NCI-H2196 treated with DMSO at 0.1 percent for 48 hours (cell line): ENCODE measurements at regions not wholly inside any gene's neighbourhood (a gene's known extent, or its start where the extent isn't known, plus 50 kb on each side); places are given as distances from the start of the nearest gene placed in this dataset.
"Not testable (repeated sequence)": the region's sequence is repeated elsewhere in the genome, so short reads cannot be mapped to it uniquely, and the experiment has no call there.

ENCODE experiments used
- DNase-seq: peaks from one replicate; lab custom pipeline; 2025; ENCODE audit not compliant: unreplicated experiment; lab: John Stamatoyannopoulos, UW

GRCh38 chr17:69669441-69670178 is 255.1 kb downstream of the MAP2K6 start:
- DNase-seq, result peak; percentile 6

GRCh38 chr17:69672924-69673323 is 258.4 kb downstream of the MAP2K6 start:
- DNase-seq, result no peak

- DNase-seq, result no peak
Measured at GRCh38 chr17:69677130-69677529, 262.6 kb downstream of the MAP2K6 start.

GRCh38 chr17:69678206-69678605 is 263.7 kb downstream of the MAP2K6 start:
- DNase-seq, result no peak

GRCh38 chr17:69679829-69680228 is 265.3 kb downstream of the MAP2K6 start:
- DNase-seq, result no peak

- no peak for DNase-seq
Measured at GRCh38 chr17:69684251-69684650, 269.8 kb downstream of the MAP2K6 start.

GRCh38 chr17:69685150-69685549 is 270.7 kb downstream of the MAP2K6 start:
- not testable (repeated sequence) for DNase-seq

- DNase-seq, result no peak
Measured at GRCh38 chr17:69690531-69690930, 276.0 kb downstream of the MAP2K6 start.

- DNase-seq, result no peak
Measured at GRCh38 chr17:69692171-69692570, 277.7 kb downstream of the MAP2K6 start.

- no peak for DNase-seq
Measured at GRCh38 chr17:69695646-69696045, 281.1 kb downstream of the MAP2K6 start.

GRCh38 chr17:69696650-69697049 is 282.2 kb downstream of the MAP2K6 start:
- DNase-seq, result no peak

GRCh38 chr17:69698352-69698751 is 283.9 kb downstream of the MAP2K6 start:
- DNase-seq, result not testable (repeated sequence)

GRCh38 chr17:69702078-69702477 is 287.6 kb downstream of the MAP2K6 start:
- no peak for DNase-seq

- no peak for DNase-seq
Measured at GRCh38 chr17:69703751-69704150, 289.3 kb downstream of the MAP2K6 start.

- DNase-seq, result no peak
Measured at GRCh38 chr17:69704935-69705334, 290.4 kb downstream of the MAP2K6 start.

GRCh38 chr17:69706127-69706526 is 291.6 kb downstream of the MAP2K6 start:
- DNase-seq, result no peak

GRCh38 chr17:69709441-69709840 is 294.9 kb downstream of the MAP2K6 start:
- DNase-seq, result no peak

- DNase-seq, result no peak
Measured at GRCh38 chr17:69710926-69711325, 296.4 kb downstream of the MAP2K6 start.

GRCh38 chr17:69711541-69711940 is 297.0 kb downstream of the MAP2K6 start:
- no peak for DNase-seq

- no peak for DNase-seq
Measured at GRCh38 chr17:69712801-69713311, 298.4 kb downstream of the MAP2K6 start.

- no peak for DNase-seq
Measured at GRCh38 chr17:69713815-69714214, 299.3 kb downstream of the MAP2K6 start.

- no peak for DNase-seq
Measured at GRCh38 chr17:69714669-69715068, 300.2 kb downstream of the MAP2K6 start.

- DNase-seq, result no peak
Measured at GRCh38 chr17:69715656-69716055, 301.2 kb downstream of the MAP2K6 start.
